Endothelial cell of umbilical vein (primary cell): ENCODE measurements at regions not wholly inside any gene's neighbourhood (a gene's known extent, or its start where the extent isn't known, plus 50 kb on each side); places are given as distances from the start of the nearest gene placed in this dataset.

ENCODE experiments used
- BruUV-seq: library from RNA; stranded (reverse); fragments of 400-500 nt; replicated peaks from 2 replicates; lab custom pipeline; 2021; lab: Mats Ljungman, UMichigan
- CTCF ChIA-PET: fragments of 300-600, 350-600 bp; sonication (Branson Sonifier 250); formaldehyde crosslinking; loops from one replicate; lab custom pipeline; 2021; ENCODE audit warnings: antibody characterized with exemption, inconsistent platforms; lab: Charles Lee
- POLR2A ChIA-PET: fragments of 300-600, 350-600 bp; sonication (Branson Sonifier 250); formaldehyde crosslinking; loops from one replicate; lab custom pipeline; 2021; ENCODE audit warnings: antibody characterized with exemption, inconsistent platforms; lab: Charles Lee
- DNase-seq: peaks from one replicate; pipeline ENCODE4 v3.0.0-alpha.2; 2011; ENCODE audit warnings: low read depth, low spot score
- FAIRE-seq: peaks from 2 replicates; lab custom pipeline; 2011; peaks lifted over from hg19 to GRCh38; lab: Jason Lieb, UNC
- H2AFZ ChIP-seq: 2 replicates; pipeline ENCODE4 v1.6.0; 2012; ENCODE audit warnings: low read depth, low read length, control low read depth, inconsistent platforms
- H3K27ac ChIP-seq: 2 replicates; pipeline ENCODE4 v1.5.1; 2011; ENCODE audit warnings: low read depth, mild to moderate bottlenecking, control low read depth, low read length, moderate library complexity; ENCODE audit not compliant: insufficient read depth
- H3K27me3 ChIP-seq, 2 experiments: 2 replicates each; pipeline versions ENCODE4 v1.6.0 to v1.6.1; 2011; ENCODE audit warnings: low read length in 2 of 2, mixed read lengths in 1 of 2; ENCODE audit not compliant: control insufficient read depth in 2 of 2, insufficient read depth in 2 of 2
- H3K36me3 ChIP-seq, 2 experiments: 2 replicates in 1 of 2; 3 replicates in 1 of 2; pipeline ENCODE4 v1.5.1; 2011; ENCODE audit warnings: low read length in 2 of 2, mild to moderate bottlenecking in 1 of 2, moderate library complexity in 1 of 2; ENCODE audit not compliant: control insufficient read depth in 2 of 2, insufficient read depth in 2 of 2; ENCODE audit errors: extremely low read depth in 1 of 2
- H3K4me1 ChIP-seq: 3 replicates; pipeline ENCODE4 v1.5.1; 2011; ENCODE audit warnings: mild to moderate bottlenecking, low read length; ENCODE audit not compliant: control insufficient read depth, insufficient read depth; ENCODE audit errors: extremely low read depth
- H3K4me2 ChIP-seq: 2 replicates; pipeline ENCODE4 v1.6.1; 2011; ENCODE audit warnings: low read length, control low read depth, mixed read lengths; ENCODE audit not compliant: insufficient read depth
- H3K4me3 ChIP-seq, 3 experiments: fragments of 200-600 bp in 1 of 3; sonication (generic), shearing (Covaris generic) in 1 of 3; replicated peaks in 1 of 3; 2 replicates each; pipeline ENCODE4 v1.5.1; 2011 to 2016; ENCODE audit warnings: control low read depth in 3 of 3, low read length in 3 of 3, mild to moderate bottlenecking in 2 of 3, inconsistent platforms in 1 of 3, low read depth in 1 of 3, moderate library complexity in 1 of 3; ENCODE audit not compliant: insufficient read depth in 1 of 3
- H3K79me2 ChIP-seq: 2 replicates; pipeline ENCODE4 v1.6.0; 2012; ENCODE audit warnings: low read length, inconsistent platforms; ENCODE audit not compliant: control insufficient read depth, insufficient read depth
- H3K9ac ChIP-seq: replicated peaks from 2 replicates; pipeline ENCODE3; 2011; ENCODE audit warnings: low read length, control low read depth; ENCODE audit not compliant: insufficient read depth; ENCODE audit errors: extremely low read depth
- H3K9me1 ChIP-seq: replicated peaks from 3 replicates; pipeline ENCODE4 v1.6.0; 2011; ENCODE audit warnings: mild to moderate bottlenecking, low read length; ENCODE audit not compliant: control insufficient read depth, insufficient read depth; ENCODE audit errors: extremely low read depth
- H3K9me3 ChIP-seq: replicated peaks from 2 replicates; pipeline ENCODE4 v1.5.1; 2012; ENCODE audit warnings: low read length, inconsistent platforms; ENCODE audit not compliant: control insufficient read depth, insufficient read depth
- H4K20me1 ChIP-seq: replicated peaks from 2 replicates; pipeline ENCODE3; 2011; ENCODE audit warnings: mild to moderate bottlenecking, low read length; ENCODE audit not compliant: control insufficient read depth, insufficient read depth; ENCODE audit errors: extremely low read depth
- EZH2 ChIP-seq: IDR thresholded peaks from 2 replicates; pipeline ENCODE4 v1.6.1; 2012; ENCODE audit warnings: borderline replicate concordance, low read depth, mild to moderate bottlenecking, moderate library complexity, low read length, inconsistent platforms; ENCODE audit not compliant: severe bottlenecking
- FOS ChIP-seq: IDR thresholded peaks from 2 replicates; pipeline ENCODE4 v1.6.1; 2011; ENCODE audit warnings: mild to moderate bottlenecking, low read length, moderate library complexity, borderline replicate concordance; ENCODE audit not compliant: insufficient read depth
- GATA2 ChIP-seq: IDR thresholded peaks from 2 replicates; pipeline ENCODE4 v1.7.0; 2011; ENCODE audit warnings: low read depth, mild to moderate bottlenecking, moderate library complexity, mixed read lengths, low read length; ENCODE audit not compliant: insufficient read length, insufficient read depth
- JUN ChIP-seq: IDR thresholded peaks from 2 replicates; pipeline ENCODE4 v1.6.1; 2011; ENCODE audit warnings: borderline replicate concordance, low read depth; ENCODE audit not compliant: insufficient read length, insufficient read depth
- MYC ChIP-seq: IDR thresholded peaks from one replicate; pipeline ENCODE4 v1.6.1; 2011; ENCODE audit warnings: mild to moderate bottlenecking, low read depth, low read length
- POLR2A ChIP-seq: IDR thresholded peaks from 2 replicates; pipeline ENCODE4 v1.6.1; 2012; ENCODE audit warnings: low read depth, mild to moderate bottlenecking, control low read depth, low read length
- POLR2AphosphoS5 ChIP-seq: IDR thresholded peaks from 2 replicates; pipeline ENCODE4 v1.6.1; 2012; ENCODE audit warnings: low read depth, mild to moderate bottlenecking, control low read depth, low read length, moderate library complexity; ENCODE audit not compliant: insufficient read depth
- dilution Hi-C: fragments of 300-500 bp; cut with MboI; formaldehyde crosslinking; loops from one replicate; pipeline ENCODE4 v1.15.0; 2019; ENCODE audit warnings: low sequenced_read_pairs; ENCODE audit not compliant: extremely low pct_ligation_motif_present
- intact Hi-C: fragments of 100-400 bp; cut with micrococcal nuclease; formaldehyde crosslinking; loops from one replicate; pipeline ENCODE4 v1.10.0; 2022
- TF ChIP-seq, protein P1 (sequence below): IDR thresholded peaks from 2 replicates; pipeline ENCODE4 v1.6.1; 2011; ENCODE audit not compliant: insufficient read depth, insufficient read length
- TF ChIP-seq, protein P2 (sequence below), 2 donors: IDR thresholded peaks; 1 replicate in 1 of 2; 2 replicates in 1 of 2; pipeline ENCODE4 v1.5.1; 2011; ENCODE audit warnings: low read length in 2 of 2, mild to moderate bottlenecking in 2 of 2, moderate library complexity in 2 of 2, control low read depth in 1 of 2, inconsistent platforms in 1 of 2, low read depth in 1 of 2; ENCODE audit not compliant: insufficient read depth in 1 of 2; ENCODE audit errors: extremely low read depth in 1 of 2

GRCh38 chr2:15692551-15693377 is 101.1 kb downstream of the DDX1 start:
- no peak overlapping the region for H3K4me3 ChIP-seq
- H3K36me3 ChIP-seq = no peaks in the 10 kb centered on the region
- CTCF ChIA-PET = no interaction called here
- no peak overlapping the region for H3K9ac ChIP-seq
- TF ChIP-seq, protein P1, sequence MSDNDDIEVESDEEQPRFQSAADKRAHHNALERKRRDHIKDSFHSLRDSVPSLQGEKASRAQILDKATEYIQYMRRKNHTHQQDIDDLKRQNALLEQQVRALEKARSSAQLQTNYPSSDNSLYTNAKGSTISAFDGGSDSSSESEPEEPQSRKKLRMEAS = no peak
- no peak for TF ChIP-seq FOS
- TF ChIP-seq MYC = no peak
- no peak for TF ChIP-seq JUN
- TF ChIP-seq POLR2AphosphoS5 = no peak
- no peak for TF ChIP-seq EZH2
- TF ChIP-seq POLR2A = no peak
- TF ChIP-seq GATA2 = no peak
- POLR2A ChIA-PET = no interaction called here
- intact Hi-C loops (no loop called here), dilution Hi-C loops (no loop called here)
- H2AFZ ChIP-seq = no peak overlapping the region
- no peak for FAIRE-seq
- BruUV-seq = no TSS peak
- H3K9me3 ChIP-seq = no peaks in the 10 kb centered on the region
- no peak overlapping the region for H3K4me2 ChIP-seq
- H3K27ac ChIP-seq = no peak overlapping the region
- no peak for DNase-seq
- H3K9me1 ChIP-seq = no peaks in the 10 kb centered on the region
- peaks cover 4 to 6% of the 10 kb centered on the region in 2 experiments for H3K27me3 ChIP-seq
- H4K20me1 ChIP-seq = no peaks in the 10 kb centered on the region
- no peaks in the 10 kb centered on the region for H3K79me2 ChIP-seq
- H3K4me1 ChIP-seq = no peaks in the 10 kb centered on the region

- no peak overlapping the region for H3K27ac ChIP-seq
- no peaks in the 10 kb centered on the region for H3K9me1 ChIP-seq
- H4K20me1 ChIP-seq = no peaks in the 10 kb centered on the region
- no peaks in the 10 kb centered on the region for H3K36me3 ChIP-seq
- ChIA-PET CTCF (no interaction called here), POLR2A (no interaction called here)
- BruUV-seq = no TSS peak
- TF ChIP-seq FOS (no peak), POLR2A (no peak), POLR2AphosphoS5 (no peak), GATA2 (no peak), EZH2 (no peak), MYC (no peak)
- TF ChIP-seq, protein P1 = no peak
- TF ChIP-seq, protein P2, sequence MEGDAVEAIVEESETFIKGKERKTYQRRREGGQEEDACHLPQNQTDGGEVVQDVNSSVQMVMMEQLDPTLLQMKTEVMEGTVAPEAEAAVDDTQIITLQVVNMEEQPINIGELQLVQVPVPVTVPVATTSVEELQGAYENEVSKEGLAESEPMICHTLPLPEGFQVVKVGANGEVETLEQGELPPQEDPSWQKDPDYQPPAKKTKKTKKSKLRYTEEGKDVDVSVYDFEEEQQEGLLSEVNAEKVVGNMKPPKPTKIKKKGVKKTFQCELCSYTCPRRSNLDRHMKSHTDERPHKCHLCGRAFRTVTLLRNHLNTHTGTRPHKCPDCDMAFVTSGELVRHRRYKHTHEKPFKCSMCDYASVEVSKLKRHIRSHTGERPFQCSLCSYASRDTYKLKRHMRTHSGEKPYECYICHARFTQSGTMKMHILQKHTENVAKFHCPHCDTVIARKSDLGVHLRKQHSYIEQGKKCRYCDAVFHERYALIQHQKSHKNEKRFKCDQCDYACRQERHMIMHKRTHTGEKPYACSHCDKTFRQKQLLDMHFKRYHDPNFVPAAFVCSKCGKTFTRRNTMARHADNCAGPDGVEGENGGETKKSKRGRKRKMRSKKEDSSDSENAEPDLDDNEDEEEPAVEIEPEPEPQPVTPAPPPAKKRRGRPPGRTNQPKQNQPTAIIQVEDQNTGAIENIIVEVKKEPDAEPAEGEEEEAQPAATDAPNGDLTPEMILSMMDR (IDR thresholded peaks at IDR 0.05; ENCODE audit: extremely low read depth in 1 of 2, insufficient read depth in 1 of 2, low read depth in 1 of 2, low read length in 2 of 2) = no peak
- H3K4me1 ChIP-seq = no peaks in the 10 kb centered on the region
- no peaks in the 10 kb centered on the region for H3K79me2 ChIP-seq
- DNase-seq (no peak), FAIRE-seq (no peak)
- peaks cover 0 to 4% of the 10 kb centered on the region in 2 experiments for H3K27me3 ChIP-seq
- H3K9me3 ChIP-seq = no peaks in the 10 kb centered on the region
- dilution Hi-C loops = no loop called here
- no peak overlapping the region for H3K9ac ChIP-seq
- intact Hi-C loops = no loop called here
- no peak overlapping the region for H3K4me2 ChIP-seq
- no peak overlapping the region for H3K4me3 ChIP-seq
- no peak overlapping the region for H2AFZ ChIP-seq
These were observed 101.7 kb downstream of the DDX1 start for GRCh38 chr2:15693382-15693781.
